ENCODE measurements at regions not wholly inside any gene's neighbourhood (a gene's known extent, or its start where the extent isn't known, plus 50 kb on each side); places are given as distances from the start of the nearest gene placed in this dataset.

- DNase-seq (ENCODE audit: low read depth): no peak
Observed at GRCh38 chr4:156654410-156654809, 317.2 kb downstream of the PDGFC start.

GRCh38 chr4:156643826-156644225 is 327.8 kb downstream of the PDGFC start:
- DNase-seq (ENCODE audit: low read depth): no peak

- peak; percentile 44 for DNase-seq (ENCODE audit: low read depth)
Observed at GRCh38 chr4:156642161-156642560, 329.4 kb downstream of the PDGFC start.

GRCh38 chr4:156638925-156639605 is 332.5 kb downstream of the PDGFC start:
- DNase-seq (ENCODE audit: low read depth): peak; percentile 42

GRCh38 chr4:156638334-156638733 is 333.3 kb downstream of the PDGFC start:
- DNase-seq (ENCODE audit: low read depth): peak; percentile 32

- no peak for DNase-seq (ENCODE audit: low read depth)
Observed at GRCh38 chr4:156636381-156636780, 335.2 kb downstream of the PDGFC start.

- no peak for DNase-seq (ENCODE audit: low read depth)
Observed at GRCh38 chr4:156635051-156635450, 336.5 kb downstream of the PDGFC start.

GRCh38 chr4:156634612-156635011 is 337.0 kb downstream of the PDGFC start:
- peak; percentile 70 for DNase-seq (ENCODE audit: low read depth)

GRCh38 chr4:156633847-156634246 is 337.8 kb downstream of the PDGFC start:
- peak; percentile 87 for DNase-seq (ENCODE audit: low read depth)

- DNase-seq (ENCODE audit: low read depth): no peak
Observed at GRCh38 chr4:156628858-156629257, 342.7 kb downstream of the PDGFC start.

GRCh38 chr4:156623376-156623775 is 348.2 kb downstream of the PDGFC start:
- no peak for DNase-seq (ENCODE audit: low read depth)

- no peak for DNase-seq (ENCODE audit: low read depth)
Observed at GRCh38 chr4:156620786-156621185, 350.8 kb downstream of the PDGFC start.

- DNase-seq (ENCODE audit: low read depth): no peak
Observed at GRCh38 chr4:156619154-156619934, 352.3 kb downstream of the PDGFC start.

- DNase-seq (ENCODE audit: low read depth): peak; percentile 98
Observed at GRCh38 chr4:156615066-156615531, 356.5 kb downstream of the PDGFC start.

- DNase-seq (ENCODE audit: low read depth): no peak
Observed at GRCh38 chr4:156614536-156614935, 357.1 kb downstream of the PDGFC start.

GRCh38 chr4:156609421-156609820 is 362.2 kb downstream of the PDGFC start:
- no peak for DNase-seq (ENCODE audit: low read depth)

GRCh38 chr4:156608651-156609050 is 362.9 kb downstream of the PDGFC start:
- DNase-seq (ENCODE audit: low read depth): no peak

GRCh38 chr4:156607478-156607857 is 364.1 kb downstream of the PDGFC start:
- DNase-seq (ENCODE audit: low read depth): no peak

- DNase-seq (ENCODE audit: low read depth): peak; percentile 54
Observed at GRCh38 chr4:156606554-156607477, 364.8 kb downstream of the PDGFC start.

- no peak for DNase-seq (ENCODE audit: low read depth)
Observed at GRCh38 chr4:156598138-156598681, 373.4 kb downstream of the PDGFC start.

- no peak for DNase-seq (ENCODE audit: low read depth)
Observed at GRCh38 chr4:156596706-156597329, 374.8 kb downstream of the PDGFC start.
